H1 (cell line): ENCODE measurements at regions not wholly inside any gene's neighbourhood (a gene's known extent, or its start where the extent isn't known, plus 50 kb on each side); places are given as distances from the start of the nearest gene placed in this dataset.

Experiments used
- CTCF ChIA-PET: fragments of 300-600 bp; sonication (Branson Sonifier 250); formaldehyde crosslinking; loops from one replicate; lab custom pipeline; 2021; ENCODE audit not compliant: partially characterized antibody; lab: Charles Lee
- POLR2A ChIA-PET: fragments of 300-600 bp; sonication (Branson Sonifier 250); formaldehyde crosslinking; loops from one replicate; lab custom pipeline; 2021; ENCODE audit warnings: inconsistent platforms; ENCODE audit not compliant: partially characterized antibody; lab: Charles Lee
- DNase-seq, 2 experiments: peaks; one replicate each; pipeline versions ENCODE4 v3.0.0 to v3.0.0-alpha.2; 2010 to 2022; ENCODE audit warnings: low spot score in 2 of 2, low read depth in 1 of 2, mixed read lengths in 1 of 2
- FAIRE-seq: peaks from 2 replicates; lab custom pipeline; 2011; peaks lifted over from hg19 to GRCh38; lab: Jason Lieb, UNC
- H2AFZ ChIP-seq: 2 replicates; pipeline ENCODE4 v1.8.1; 2012; ENCODE audit warnings: low read length, inconsistent platforms
- H2AK5ac ChIP-seq: 2 replicates; pipeline ENCODE4 v1.6.1; 2013; ENCODE audit warnings: low read depth, low read length
- H2BK120ac ChIP-seq: replicated peaks from 2 replicates; pipeline ENCODE3; 2013; ENCODE audit warnings: low read depth, low read length, inconsistent platforms
- H2BK12ac ChIP-seq: 2 replicates; pipeline ENCODE4 v1.6.1; 2013; ENCODE audit warnings: low read depth, low read length
- H2BK15ac ChIP-seq: 2 replicates; pipeline ENCODE4 v1.6.1; 2013; ENCODE audit warnings: low read length
- H2BK20ac ChIP-seq: 2 replicates; pipeline ENCODE4 v1.6.1; 2013; ENCODE audit warnings: low read length
- H2BK5ac ChIP-seq: 2 replicates; pipeline ENCODE4 v1.6.1; 2013; ENCODE audit warnings: low read depth, low read length
- H3K14ac ChIP-seq: 2 replicates; pipeline ENCODE4 v1.6.1; 2013; ENCODE audit warnings: inconsistent platforms; ENCODE audit not compliant: insufficient read length
- H3K18ac ChIP-seq: 2 replicates; pipeline ENCODE4 v1.6.1; 2013; ENCODE audit warnings: low read length; ENCODE audit errors: extremely low read depth
- H3K23ac ChIP-seq: 2 replicates; pipeline ENCODE4 v1.6.1; 2013; ENCODE audit warnings: inconsistent platforms; ENCODE audit not compliant: insufficient read length
- H3K23me2 ChIP-seq: 2 replicates; pipeline ENCODE4 v1.6.1; 2013; ENCODE audit warnings: low read depth, low read length
- H3K27ac ChIP-seq: 2 replicates; pipeline ENCODE4 v1.6.1; 2011; ENCODE audit warnings: low read depth, low read length, inconsistent platforms
- H3K27me3 ChIP-seq, 4 experiments: replicated peaks in 1 of 4; 1 replicate in 1 of 4; 2 replicates in 3 of 4; pipeline versions ENCODE4 v1.6.1 to v1.8.1; 2011 to 2013; ENCODE audit warnings: low read length in 3 of 4, mild to moderate bottlenecking in 3 of 4, inconsistent platforms in 2 of 4, mixed read lengths in 2 of 4, moderate library complexity in 1 of 4; ENCODE audit not compliant: control insufficient read depth in 3 of 4, insufficient read depth in 3 of 4; ENCODE audit errors: extremely low read depth in 1 of 4
- H3K36me3 ChIP-seq, 4 experiments: 2 replicates each; pipeline versions ENCODE4 v1.6.1 to v1.8.1; 2011 to 2013; ENCODE audit warnings: mild to moderate bottlenecking in 4 of 4, low read length in 3 of 4, moderate library complexity in 2 of 4, control low read depth in 1 of 4, inconsistent platforms in 1 of 4; ENCODE audit not compliant: insufficient read depth in 4 of 4, control insufficient read depth in 2 of 4
- H3K4ac ChIP-seq: replicated peaks from 2 replicates; pipeline ENCODE3; 2013; ENCODE audit warnings: low read length, low read depth, mixed read lengths, inconsistent platforms; ENCODE audit not compliant: insufficient read length
- H3K4me1 ChIP-seq, 4 experiments: replicated peaks in 1 of 4; 1 replicate in 1 of 4; 2 replicates in 3 of 4; pipeline versions ENCODE4 v1.6.1 to v1.8.1; 2011 to 2013; ENCODE audit warnings: low read length in 3 of 4, inconsistent platforms in 2 of 4, mixed read lengths in 1 of 4; ENCODE audit not compliant: insufficient read depth in 4 of 4, control insufficient read depth in 3 of 4
- H3K4me2 ChIP-seq, 2 experiments: 2 replicates each; pipeline versions ENCODE4 v1.6.1 to v1.8.1; 2011 to 2013; ENCODE audit warnings: low read depth in 2 of 2, low read length in 2 of 2, control low read depth in 1 of 2, inconsistent platforms in 1 of 2, mild to moderate bottlenecking in 1 of 2; ENCODE audit not compliant: insufficient read depth in 1 of 2
- H3K4me3 ChIP-seq, 4 experiments: fragments of 200-600, 300-600 bp in 1 of 4; sonication (generic), shearing (Covaris generic), sonication (Bioruptor Twin) in 1 of 4; 2 replicates each; pipeline versions ENCODE4 v1.5.1 to v1.8.1; 2011 to 2016; ENCODE audit warnings: low read length in 4 of 4, low read depth in 3 of 4, control low read depth in 2 of 4, inconsistent platforms in 2 of 4, mild to moderate bottlenecking in 2 of 4, mixed read lengths in 1 of 4, moderate library complexity in 1 of 4; ENCODE audit not compliant: insufficient read depth in 2 of 4; ENCODE audit errors: extremely low read depth in 1 of 4
- H3K56ac ChIP-seq: replicated peaks from 2 replicates; pipeline ENCODE3; 2013; ENCODE audit warnings: low read depth, mild to moderate bottlenecking, mixed read lengths, low read length, inconsistent platforms; ENCODE audit not compliant: insufficient read length
- H3K79me1 ChIP-seq: 2 replicates; pipeline ENCODE4 v1.6.1; 2013; ENCODE audit warnings: low read depth, low read length, control low read depth
- H3K79me2 ChIP-seq, 2 experiments: 2 replicates each; pipeline versions ENCODE4 v1.6.1 to v1.8.1; 2012 to 2013; ENCODE audit warnings: low read length in 2 of 2, mild to moderate bottlenecking in 2 of 2, inconsistent platforms in 1 of 2; ENCODE audit not compliant: insufficient read depth in 2 of 2, control insufficient read depth in 1 of 2
- H3K9ac ChIP-seq, 4 experiments: replicated peaks in 1 of 4; 1 replicate in 1 of 4; 2 replicates in 3 of 4; pipeline versions ENCODE4 v1.6.1 to v1.8.1; 2011 to 2013; ENCODE audit warnings: low read depth in 3 of 4, low read length in 3 of 4, control low read depth in 2 of 4, mild to moderate bottlenecking in 2 of 4, moderate library complexity in 2 of 4, inconsistent platforms in 1 of 4; ENCODE audit errors: extremely low read depth in 1 of 4
- H3K9me3 ChIP-seq, 2 experiments: 2 replicates each; pipeline versions ENCODE4 v1.6.1 to v1.8.1; 2012 to 2013; ENCODE audit warnings: mild to moderate bottlenecking in 2 of 2, moderate library complexity in 2 of 2, control low read depth in 1 of 2, inconsistent platforms in 1 of 2, low read depth in 1 of 2, low read length in 1 of 2, mixed read lengths in 1 of 2; ENCODE audit not compliant: insufficient read depth in 2 of 2
- H4K20me1 ChIP-seq, 2 experiments: replicated peaks in 1 of 2; 2 replicates each; pipeline versions ENCODE3 to v1.8.1; 2011 to 2013; ENCODE audit warnings: inconsistent platforms in 2 of 2, low read length in 2 of 2, mild to moderate bottlenecking in 1 of 2; ENCODE audit not compliant: insufficient read depth in 2 of 2, control insufficient read depth in 1 of 2
- H4K5ac ChIP-seq: 2 replicates; pipeline ENCODE4 v1.6.1; 2013; ENCODE audit warnings: low read length, low read depth, mixed read lengths, inconsistent platforms; ENCODE audit not compliant: insufficient read length
- H4K8ac ChIP-seq: 2 replicates; pipeline ENCODE4 v1.8.0; 2013; ENCODE audit warnings: mild to moderate bottlenecking, moderate library complexity, low read length, inconsistent platforms; ENCODE audit not compliant: insufficient read depth; ENCODE audit errors: extremely low read depth
- H4K91ac ChIP-seq: replicated peaks from 2 replicates; pipeline ENCODE3; 2013; ENCODE audit warnings: low read length, mixed read lengths, inconsistent platforms; ENCODE audit not compliant: insufficient read length
- BACH1 ChIP-seq: IDR thresholded peaks from 2 replicates; pipeline ENCODE4 v1.6.1; 2012; ENCODE audit warnings: low read length, improper control_type of control experiment
- BRCA1 ChIP-seq: IDR thresholded peaks from 2 replicates; pipeline ENCODE4 v1.6.1; 2012; ENCODE audit warnings: low read depth, low read length, improper control_type of control experiment
- EGR1 ChIP-seq: IDR thresholded peaks from 2 replicates; pipeline ENCODE4 v1.6.1; 2011; ENCODE audit warnings: low read depth, low read length, borderline replicate concordance
- EZH2 ChIP-seq: fragments of 200-600 bp; sonication (generic); IDR thresholded peaks from 2 replicates; pipeline ENCODE4 v1.7.1; 2012; ENCODE audit warnings: low read depth, mild to moderate bottlenecking, moderate library complexity, low read length, inconsistent platforms; ENCODE audit not compliant: severe bottlenecking
- GABPA ChIP-seq: IDR thresholded peaks from 2 replicates; pipeline ENCODE4 v1.6.1; 2011; ENCODE audit warnings: mild to moderate bottlenecking, low read length, moderate library complexity, borderline replicate concordance; ENCODE audit not compliant: insufficient read depth
- KDM5A ChIP-seq: fragments of 200-600 bp; IDR thresholded peaks from 2 replicates; pipeline ENCODE4 v1.7.1; 2012; ENCODE audit warnings: mild to moderate bottlenecking, low read length, inconsistent platforms, mixed read lengths
- PHF8 ChIP-seq: fragments of 200-600 bp; sonication (generic); conservative IDR thresholded peaks from 2 replicates; pipeline ENCODE4 v1.7.1; 2012; ENCODE audit warnings: low read depth, mild to moderate bottlenecking, inconsistent platforms, low read length, moderate library complexity
- POLR2A ChIP-seq, 2 experiments: IDR thresholded peaks; 1 replicate in 1 of 2; 2 replicates in 1 of 2; pipeline ENCODE4 v1.6.1; 2011; ENCODE audit warnings: low read depth in 2 of 2, low read length in 2 of 2, mild to moderate bottlenecking in 2 of 2; ENCODE audit errors: control extremely low read depth in 1 of 2
- POU5F1 ChIP-seq: IDR thresholded peaks from 2 replicates; pipeline ENCODE4 v1.6.1; 2011; ENCODE audit warnings: low read depth, mild to moderate bottlenecking, low read length, moderate library complexity
- RFX5 ChIP-seq: IDR thresholded peaks from 2 replicates; pipeline ENCODE4 v1.6.1; 2011; ENCODE audit warnings: low read depth, low read length, improper control_type of control experiment, borderline replicate concordance
- SAP30 ChIP-seq: fragments of 300-600 bp; sonication (generic); IDR thresholded peaks from 2 replicates; pipeline ENCODE4 v1.7.1; 2012; ENCODE audit warnings: low read length, moderate library complexity, mild to moderate bottlenecking, inconsistent platforms; ENCODE audit not compliant: insufficient read depth, insufficient replicate concordance
- SIN3A ChIP-seq, 2 experiments: IDR thresholded peaks in 1 of 2; conservative IDR thresholded peaks in 1 of 2; 2 replicates each; pipeline ENCODE4 v1.6.1; 2011 to 2012; ENCODE audit warnings: low read length in 2 of 2, improper control_type of control experiment in 1 of 2, low read depth in 1 of 2, mild to moderate bottlenecking in 1 of 2
- SP1 ChIP-seq: IDR thresholded peaks from 2 replicates; pipeline ENCODE4 v1.6.1; 2011; ENCODE audit warnings: low read depth, low read length
- TEAD4 ChIP-seq: IDR thresholded peaks from 2 replicates; pipeline ENCODE4 v1.6.1; 2012; ENCODE audit warnings: low read depth, low read length, inconsistent platforms, mixed read lengths
- WGBS, 2 experiments: shearing (Covaris generic) in 1 of 2; methylation state at CpG; one replicate each; pipeline versions ENCODE4 v1.1.6 to v1.1.7; 2013 to 2015; ENCODE audit warnings: low lambda C conversion rate in 2 of 2, mixed read lengths in 2 of 2, inconsistent platforms in 1 of 2, low coverage in 1 of 2, missing lambda C conversion rate in 1 of 2; ENCODE audit not compliant: insufficient replicate concordance in 2 of 2, insufficient coverage in 1 of 2, insufficient read length in 1 of 2; ENCODE audit errors: extremely low coverage in 1 of 2, missing lambda C conversion rate in 1 of 2; 5-methylcytosine and 5-hydroxymethylcytosine counted together
- TF ChIP-seq, protein P1 (sequence below): IDR thresholded peaks from 2 replicates; pipeline ENCODE4 v1.6.1; 2011; ENCODE audit warnings: low read length, improper control_type of control experiment

DNA sequence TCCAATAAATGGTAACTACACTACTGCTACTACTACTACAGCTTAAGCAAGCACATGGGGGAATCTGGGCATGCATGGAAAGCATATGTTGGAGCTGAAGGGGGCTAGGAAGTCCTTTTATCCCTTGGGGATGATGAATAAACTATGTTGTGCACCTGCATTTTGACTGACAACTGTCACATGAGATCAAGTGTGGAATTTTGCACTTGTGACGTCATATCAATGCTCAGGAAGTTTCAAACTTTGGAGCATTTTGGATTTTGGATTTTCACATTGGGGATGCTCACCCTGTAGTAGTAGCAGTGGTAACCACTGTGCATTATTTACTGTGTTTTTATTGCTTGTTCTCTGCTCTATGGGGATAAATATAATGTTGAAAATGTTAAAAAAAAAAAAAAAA, 100.5 kb upstream of the SMAD1 start:
- Histone ChIP-seq H3K79me2 (no peaks in the 10 kb centered on the region), H3K79me1 (no peaks in the 10 kb centered on the region), H2AK5ac (no peak overlapping the region), H2BK5ac (no peak overlapping the region), H4K91ac (no peak overlapping the region), H2BK120ac (no peak overlapping the region), H2BK12ac (no peak overlapping the region), H3K23ac (no peak overlapping the region), H3K14ac (no peak overlapping the region), H3K4me1 (no peaks in the 10 kb centered on the region), H3K27ac (no peak overlapping the region), H3K9ac (no peak overlapping the region), H3K23me2 (no peaks in the 10 kb centered on the region), H2BK20ac (no peak overlapping the region), H2AFZ (no peak overlapping the region), H3K4ac (no peak overlapping the region), H3K4me2 (no peak overlapping the region), H3K36me3 (no peaks in the 10 kb centered on the region), H4K20me1 (no peaks in the 10 kb centered on the region), H3K9me3 (peaks cover 0 to 8% of the 10 kb centered on the region in 2 experiments; a peak in 1 of 4 replicates), H4K8ac (no peak overlapping the region), H3K27me3 (no peaks in the 10 kb centered on the region), H3K4me3 (no peak overlapping the region), H3K56ac (no peak overlapping the region), H3K18ac (no peak overlapping the region), H4K5ac (no peak overlapping the region), H2BK15ac (no peak overlapping the region)
- DNase-seq: no peak
- ChIA-PET CTCF (interaction anchor here (0.8 kb wide), 1 partner anchor 61 kb away, joined by 3 read pairs; no protein-coding TSS in a partner anchor), POLR2A (no interaction called here)
- FAIRE-seq: no peak
- 95% methylated on average over 1 of the region's 1 CpG; no CpG with 5 or more reads in 1 of the 2 experiments for WGBS, 2 experiments
- TF ChIP-seq EZH2 (no peak), PHF8 (no peak), KDM5A (no peak), SIN3A (conservative IDR thresholded peaks at IDR 0.05 in 1 of 2, IDR thresholded peaks at IDR 0.05 in 1 of 2; ENCODE audit: low read depth in 1 of 2, low read length in 2 of 2) (no peak), GABPA (no peak), SAP30 (no peak), POLR2A (IDR thresholded peaks at IDR 0.05; ENCODE audit: control extremely low read depth in 1 of 2, low read depth in 2 of 2, low read length in 2 of 2) (no peak), EGR1 (no peak), SP1 (no peak), POU5F1 (no peak), BACH1 (no peak), TEAD4 (no peak), BRCA1 (no peak), RFX5 (no peak)
- TF ChIP-seq, protein P1, sequence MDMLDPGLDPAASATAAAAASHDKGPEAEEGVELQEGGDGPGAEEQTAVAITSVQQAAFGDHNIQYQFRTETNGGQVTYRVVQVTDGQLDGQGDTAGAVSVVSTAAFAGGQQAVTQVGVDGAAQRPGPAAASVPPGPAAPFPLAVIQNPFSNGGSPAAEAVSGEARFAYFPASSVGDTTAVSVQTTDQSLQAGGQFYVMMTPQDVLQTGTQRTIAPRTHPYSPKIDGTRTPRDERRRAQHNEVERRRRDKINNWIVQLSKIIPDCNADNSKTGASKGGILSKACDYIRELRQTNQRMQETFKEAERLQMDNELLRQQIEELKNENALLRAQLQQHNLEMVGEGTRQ: no peak
